Colonic mucosa (tissue), 4 donors: ENCODE measurements at regions not wholly inside any gene's neighbourhood (a gene's known extent, or its start where the extent isn't known, plus 50 kb on each side); places are given as distances from the start of the nearest gene placed in this dataset.

Experiments used
- DNase-seq: peaks from one replicate; pipeline ENCODE4 v3.0.0-alpha.2; 2020
- H3K27ac ChIP-seq: fragments of 200-600 bp; one replicate; pipeline ENCODE4 v1.8.0; 2021
- H3K27me3 ChIP-seq: fragments of 200-600 bp; one replicate; pipeline ENCODE4 v1.8.0; 2021
- H3K36me3 ChIP-seq: fragments of 200-600 bp; one replicate; pipeline ENCODE4 v1.8.0; 2021
- H3K4me1 ChIP-seq: fragments of 200-600 bp; one replicate; pipeline ENCODE4 v1.8.0; 2021; ENCODE audit warnings: mild to moderate bottlenecking
- H3K4me3 ChIP-seq: fragments of 200-600 bp; one replicate; pipeline ENCODE4 v1.8.0; 2021
- H3K9ac ChIP-seq, 2 donors: one replicate each; pipeline ENCODE4 v1.7.0; 2013; ENCODE audit warnings: control low read depth in 2 of 2, low read depth in 2 of 2, low read length in 2 of 2
- H3K9me3 ChIP-seq: fragments of 200-600 bp; one replicate; pipeline ENCODE4 v1.8.0; 2021
- intact Hi-C: fragments of 100-400 bp; cut with DNase I; formaldehyde crosslinking; loops from one replicate; pipeline ENCODE4 v1.14.1; 2022
- TF ChIP-seq, protein P1 (sequence below): fragments of 200-600 bp; IDR thresholded peaks from one replicate; pipeline ENCODE4 v1.8.0; 2022; ENCODE audit warnings: antibody characterized with exemption, mild to moderate bottlenecking
- donor health status: healthy.
- donor health status: DM: no; HTN: no; CAD: no.
- donor health status: DM: no; HTN: no; CAD: no.

DNA sequence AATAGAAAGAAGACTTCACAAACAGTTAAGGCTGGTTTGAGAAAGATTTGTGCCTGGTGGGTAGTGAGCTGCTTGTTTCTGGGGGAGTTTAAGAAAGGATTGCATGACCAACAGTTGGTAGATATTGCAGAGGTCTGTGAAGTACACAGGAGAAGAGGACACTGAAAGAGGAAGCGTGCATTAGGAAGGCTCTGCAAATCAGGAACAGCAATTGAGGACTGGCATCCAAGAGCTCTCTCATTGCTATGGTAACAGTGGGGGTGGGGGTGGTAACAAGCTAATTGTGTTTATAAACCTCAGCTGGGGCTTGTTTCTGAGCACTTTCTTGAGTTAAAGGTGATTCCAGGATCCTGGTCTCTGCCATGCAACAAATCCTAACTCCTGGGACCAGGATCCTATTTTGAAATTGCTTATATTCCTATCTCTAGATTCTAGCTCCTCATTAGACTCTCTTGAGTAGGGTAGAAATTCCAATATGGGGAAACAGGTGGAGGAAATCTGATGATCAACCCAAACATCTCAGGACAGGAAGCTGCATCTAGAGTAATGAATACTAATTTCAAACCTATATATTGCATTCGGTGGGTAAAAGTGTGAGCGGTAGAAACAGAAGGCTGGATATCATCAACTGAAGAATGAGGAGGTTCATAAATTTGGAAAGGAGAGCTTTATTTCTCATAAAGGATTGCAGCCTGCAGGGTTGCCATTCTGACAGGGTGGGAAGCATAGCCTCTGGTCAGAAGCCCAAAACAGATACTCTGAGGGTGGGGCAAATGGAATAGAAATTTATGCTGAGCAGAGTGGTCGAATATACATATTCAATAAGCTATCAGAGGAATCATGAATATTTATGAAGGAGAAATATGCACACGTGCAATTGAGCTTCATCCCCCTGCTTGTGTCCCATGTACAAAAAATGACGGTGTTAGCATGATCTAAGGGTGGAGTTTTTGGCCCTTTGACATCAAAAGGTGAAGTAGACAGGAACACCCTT lies 79.4 kb downstream of the PTTG1 start:
- H3K4me3 ChIP-seq = no peak overlapping the region
- H3K27me3 ChIP-seq = no peaks in the 10 kb centered on the region
- intact Hi-C loops = loop anchor here (10.0 kb wide), 1 partner anchor 294 kb away; no protein-coding TSS in a partner anchor

DNA sequence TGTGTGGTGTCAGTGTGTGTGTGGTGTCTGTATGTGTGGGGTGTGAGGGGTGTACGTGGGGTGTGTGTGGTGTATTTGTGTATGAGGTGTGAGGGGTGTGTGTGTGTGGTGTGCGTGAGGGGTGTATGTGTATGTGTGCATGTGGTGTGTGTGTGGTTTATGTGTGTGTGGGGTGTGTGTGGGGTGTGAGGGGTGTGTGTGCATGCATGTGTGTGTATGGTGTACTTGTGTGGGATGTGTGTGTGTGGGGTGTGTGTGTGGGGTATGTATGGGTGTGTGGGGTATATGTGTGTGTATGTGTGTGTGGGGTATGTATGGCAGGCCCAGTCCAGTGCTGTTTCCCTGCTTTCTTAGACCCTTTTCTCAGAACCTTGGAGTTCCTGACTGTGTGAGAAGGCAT lies 83.3 kb downstream of the PTTG1 start:
- no peaks in the 10 kb centered on the region for H3K36me3 ChIP-seq
- H3K4me3 ChIP-seq = no peak overlapping the region
- no peak overlapping the region for H3K27ac ChIP-seq
- H3K9me3 ChIP-seq = no peaks in the 10 kb centered on the region
- no peak for DNase-seq
- TF ChIP-seq, protein P1, sequence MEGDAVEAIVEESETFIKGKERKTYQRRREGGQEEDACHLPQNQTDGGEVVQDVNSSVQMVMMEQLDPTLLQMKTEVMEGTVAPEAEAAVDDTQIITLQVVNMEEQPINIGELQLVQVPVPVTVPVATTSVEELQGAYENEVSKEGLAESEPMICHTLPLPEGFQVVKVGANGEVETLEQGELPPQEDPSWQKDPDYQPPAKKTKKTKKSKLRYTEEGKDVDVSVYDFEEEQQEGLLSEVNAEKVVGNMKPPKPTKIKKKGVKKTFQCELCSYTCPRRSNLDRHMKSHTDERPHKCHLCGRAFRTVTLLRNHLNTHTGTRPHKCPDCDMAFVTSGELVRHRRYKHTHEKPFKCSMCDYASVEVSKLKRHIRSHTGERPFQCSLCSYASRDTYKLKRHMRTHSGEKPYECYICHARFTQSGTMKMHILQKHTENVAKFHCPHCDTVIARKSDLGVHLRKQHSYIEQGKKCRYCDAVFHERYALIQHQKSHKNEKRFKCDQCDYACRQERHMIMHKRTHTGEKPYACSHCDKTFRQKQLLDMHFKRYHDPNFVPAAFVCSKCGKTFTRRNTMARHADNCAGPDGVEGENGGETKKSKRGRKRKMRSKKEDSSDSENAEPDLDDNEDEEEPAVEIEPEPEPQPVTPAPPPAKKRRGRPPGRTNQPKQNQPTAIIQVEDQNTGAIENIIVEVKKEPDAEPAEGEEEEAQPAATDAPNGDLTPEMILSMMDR = no peak
- no peak overlapping the region for H3K9ac ChIP-seq
- H3K4me1 ChIP-seq = no peaks in the 10 kb centered on the region
- intact Hi-C loops = loop anchor here (5.0 to 10.0 kb wide), 3 partner anchors 53 to 290 kb away; no protein-coding TSS in a partner anchor
- H3K27me3 ChIP-seq = no peaks in the 10 kb centered on the region

More for the DNA sequence above, 79.4 kb downstream of the PTTG1 start:
- Histone ChIP-seq H3K27ac (no peak overlapping the region), H3K36me3 (no peaks in the 10 kb centered on the region), H3K9me3 (no peaks in the 10 kb centered on the region), H3K9ac (no peak overlapping the region), H3K4me1 (no peaks in the 10 kb centered on the region)
- TF ChIP-seq, protein P1 = no peak
- DNase-seq = no peak

DNA sequence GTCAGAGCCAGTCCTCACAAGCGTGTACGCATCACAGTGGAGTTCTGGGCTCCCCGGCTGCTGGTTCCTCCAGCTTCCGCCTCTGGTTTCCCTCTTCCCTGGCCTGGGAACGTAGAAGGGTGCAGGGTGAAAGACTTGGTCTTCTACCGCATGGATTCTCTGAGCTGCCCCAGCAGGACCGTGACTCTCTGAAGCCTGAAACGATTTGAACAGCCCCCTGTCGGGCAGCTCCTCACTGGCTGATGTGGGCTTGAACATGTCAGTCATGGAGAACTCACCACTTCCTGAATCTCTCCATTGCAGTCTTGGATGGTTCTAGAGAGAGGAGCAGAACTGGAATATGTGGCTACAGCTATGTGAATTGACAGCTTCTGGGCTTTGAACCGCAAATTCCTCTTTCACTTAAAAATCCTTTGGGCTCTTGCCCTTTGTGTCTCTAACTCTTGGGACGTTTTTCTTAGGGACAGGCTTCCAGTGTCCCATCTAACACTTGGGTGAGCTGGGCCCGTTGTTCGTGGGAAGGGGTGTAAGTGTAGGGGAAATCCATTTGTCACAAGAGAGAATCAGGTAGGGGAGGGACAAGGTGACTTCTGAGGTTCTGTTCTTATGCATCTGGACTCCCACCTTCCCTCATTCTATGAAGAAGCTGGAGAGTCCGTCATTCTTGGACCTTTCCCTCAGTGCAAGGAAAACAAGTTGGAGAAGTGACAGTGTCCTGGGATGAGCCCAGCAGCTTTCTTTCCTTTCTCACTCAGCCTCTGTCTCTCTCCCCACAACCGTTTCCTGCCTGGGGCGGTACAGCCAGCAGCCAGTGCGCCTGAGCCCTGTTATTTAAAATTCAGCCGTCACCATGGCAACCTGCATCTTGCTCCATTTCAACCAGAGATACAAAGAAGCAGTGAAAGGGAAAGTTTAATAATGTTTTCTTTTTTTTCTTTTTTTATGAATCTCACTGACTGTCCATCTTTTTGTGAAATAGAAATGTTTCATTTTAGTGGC lies 84.7 kb downstream of the PTTG1 start:
- no peaks in the 10 kb centered on the region for H3K36me3 ChIP-seq

DNA sequence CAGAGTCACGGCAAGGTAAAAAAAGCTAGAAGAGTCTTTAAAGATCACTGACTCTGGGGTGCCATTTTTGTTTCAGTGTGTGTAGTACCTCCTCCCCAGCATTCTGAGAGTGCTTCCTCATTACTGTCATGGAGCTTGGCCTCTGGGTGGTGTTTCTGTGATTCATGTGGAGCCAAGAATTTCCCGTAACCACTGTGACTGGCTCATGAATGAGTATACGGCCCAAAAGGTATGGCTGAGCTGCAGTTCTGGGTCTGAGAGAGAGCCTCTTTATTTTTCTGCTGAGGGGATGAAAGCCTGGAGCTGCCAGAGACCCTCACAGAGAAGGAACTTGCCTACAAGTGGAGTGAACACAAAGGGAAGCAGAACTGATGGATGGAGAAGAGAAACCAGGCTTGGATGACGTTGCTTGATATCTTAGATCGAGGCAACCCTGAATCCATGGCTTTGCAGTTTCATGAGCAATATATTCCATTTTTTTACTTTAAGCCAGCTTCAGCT lies 85.6 kb downstream of the PTTG1 start:
- Histone ChIP-seq H3K4me3 (no peak overlapping the region), H3K9ac (no peak overlapping the region), H3K27me3 (no peaks in the 10 kb centered on the region), H3K9me3 (no peaks in the 10 kb centered on the region), H3K27ac (no peak overlapping the region), H3K36me3 (no peaks in the 10 kb centered on the region), H3K4me1 (no peaks in the 10 kb centered on the region)
- TF ChIP-seq, protein P1 = no peak
- intact Hi-C loops = loop anchor here (5.0 to 10.0 kb wide), 3 partner anchors 55 to 288 kb away; no protein-coding TSS in a partner anchor
- no peak for DNase-seq

More for the DNA sequence above, 84.7 kb downstream of the PTTG1 start:
- no peaks in the 10 kb centered on the region for H3K9me3 ChIP-seq
- no peaks in the 10 kb centered on the region for H3K27me3 ChIP-seq
- H3K4me3 ChIP-seq = no peak overlapping the region
- DNase-seq = no peak
- intact Hi-C loops = loop anchor here (5.0 to 10.0 kb wide), 3 partner anchors 54 to 288 kb away; no protein-coding TSS in a partner anchor
- no peak overlapping the region for H3K27ac ChIP-seq
- no peaks in the 10 kb centered on the region for H3K4me1 ChIP-seq
- H3K9ac ChIP-seq = no peak overlapping the region
- TF ChIP-seq, protein P1 = no peak
